GM10248 (cell line): ENCODE measurements at regions not wholly inside any gene's neighbourhood (a gene's known extent, or its start where the extent isn't known, plus 50 kb on each side); places are given as distances from the start of the nearest gene placed in this dataset.

Experiments used
- CTCF ChIA-PET: fragments of 300-600 bp; sonication (Branson Sonifier 250); formaldehyde crosslinking; extraction: SDS; loops from one replicate; lab custom pipeline; 2021; ENCODE audit warnings: antibody characterized with exemption; lab: Yijun Ruan, JAX
- POLR2A ChIA-PET: fragments of 350-650 bp; sonication (Branson Sonifier 250); formaldehyde crosslinking; extraction: SDS; loops from one replicate; lab custom pipeline; 2020; ENCODE audit warnings: antibody characterized with exemption; lab: Yijun Ruan, JAX
- DNase-seq: peaks from one replicate; pipeline ENCODE4 v3.0.0; 2012; ENCODE audit errors: extremely low spot score
- TF ChIP-seq, protein P1 (sequence below): IDR thresholded peaks from 2 replicates; pipeline ENCODE4 v1.5.1; 2012; ENCODE audit warnings: mild to moderate bottlenecking, low read depth; ENCODE audit errors: extremely low read depth, missing control alignments, control extremely low read depth

DNA sequence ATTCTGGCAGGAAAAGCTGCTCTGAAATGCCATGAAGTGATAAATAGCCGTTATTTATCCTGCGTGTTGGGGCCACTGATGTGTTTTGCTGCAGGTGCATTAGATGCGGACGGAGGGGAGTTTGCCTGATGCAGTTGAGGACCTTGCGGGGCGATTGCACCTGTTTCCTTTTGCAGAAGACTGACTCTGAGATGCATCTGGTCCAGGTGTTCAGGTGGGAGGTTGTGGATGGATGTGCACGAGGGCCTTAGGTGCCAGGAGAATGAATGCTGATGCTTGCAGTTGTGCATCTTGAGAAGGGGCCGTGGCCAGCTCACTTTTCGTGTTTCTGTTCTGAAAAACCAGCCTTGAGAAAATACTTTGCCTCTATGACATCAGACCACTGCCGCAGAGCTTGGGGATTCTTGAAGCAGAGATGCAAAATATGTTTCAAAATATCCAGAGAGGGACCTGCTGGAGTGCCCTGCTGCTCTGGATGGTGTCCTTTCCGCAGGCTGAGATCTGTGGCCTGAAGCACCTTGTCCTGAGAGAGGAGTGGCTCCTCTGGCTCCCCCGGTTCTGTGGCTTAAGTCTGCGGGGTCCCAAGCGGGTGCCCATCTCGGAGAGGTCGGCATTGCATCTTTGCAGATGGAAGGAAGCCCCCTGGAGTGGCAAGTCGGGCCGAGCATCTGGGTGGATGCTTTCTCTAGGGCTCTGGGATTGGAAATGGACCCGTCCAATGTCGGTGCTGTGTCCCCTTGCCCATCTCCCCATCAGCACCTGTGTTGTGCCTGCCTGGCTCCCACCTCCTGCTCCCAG, 1031.1 kb downstream of the TBC1D22A start:
- POLR2A ChIA-PET: no interaction called here

DNA sequence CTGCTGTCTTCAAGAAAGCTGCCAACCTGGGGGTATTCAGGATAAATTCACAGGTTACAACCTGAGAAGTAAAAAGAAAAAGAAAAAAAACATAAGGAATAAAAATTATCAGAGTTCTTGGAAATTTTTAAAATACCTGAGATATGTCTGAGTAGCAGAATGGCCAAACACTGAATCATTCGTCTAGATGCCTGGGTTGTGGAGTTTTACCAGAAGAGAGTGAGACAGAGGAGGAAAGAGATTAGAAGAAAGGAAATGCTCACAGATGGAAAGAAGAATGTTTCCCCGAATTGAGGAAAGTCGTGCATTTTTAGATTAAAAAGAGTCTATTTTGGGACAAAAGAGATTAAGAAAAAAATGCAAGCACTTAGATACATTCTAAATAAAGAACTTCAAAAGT, 1026.7 kb downstream of the TBC1D22A start:
- POLR2A ChIA-PET: no interaction called here
- CTCF ChIA-PET: no interaction called here
- DNase-seq: no peak
- TF ChIP-seq, protein P1, sequence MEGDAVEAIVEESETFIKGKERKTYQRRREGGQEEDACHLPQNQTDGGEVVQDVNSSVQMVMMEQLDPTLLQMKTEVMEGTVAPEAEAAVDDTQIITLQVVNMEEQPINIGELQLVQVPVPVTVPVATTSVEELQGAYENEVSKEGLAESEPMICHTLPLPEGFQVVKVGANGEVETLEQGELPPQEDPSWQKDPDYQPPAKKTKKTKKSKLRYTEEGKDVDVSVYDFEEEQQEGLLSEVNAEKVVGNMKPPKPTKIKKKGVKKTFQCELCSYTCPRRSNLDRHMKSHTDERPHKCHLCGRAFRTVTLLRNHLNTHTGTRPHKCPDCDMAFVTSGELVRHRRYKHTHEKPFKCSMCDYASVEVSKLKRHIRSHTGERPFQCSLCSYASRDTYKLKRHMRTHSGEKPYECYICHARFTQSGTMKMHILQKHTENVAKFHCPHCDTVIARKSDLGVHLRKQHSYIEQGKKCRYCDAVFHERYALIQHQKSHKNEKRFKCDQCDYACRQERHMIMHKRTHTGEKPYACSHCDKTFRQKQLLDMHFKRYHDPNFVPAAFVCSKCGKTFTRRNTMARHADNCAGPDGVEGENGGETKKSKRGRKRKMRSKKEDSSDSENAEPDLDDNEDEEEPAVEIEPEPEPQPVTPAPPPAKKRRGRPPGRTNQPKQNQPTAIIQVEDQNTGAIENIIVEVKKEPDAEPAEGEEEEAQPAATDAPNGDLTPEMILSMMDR: no peak

More for the DNA sequence above, 1031.1 kb downstream of the TBC1D22A start:
- CTCF ChIA-PET: no interaction called here
- DNase-seq: no peak
- TF ChIP-seq, protein P1: no peak

DNA sequence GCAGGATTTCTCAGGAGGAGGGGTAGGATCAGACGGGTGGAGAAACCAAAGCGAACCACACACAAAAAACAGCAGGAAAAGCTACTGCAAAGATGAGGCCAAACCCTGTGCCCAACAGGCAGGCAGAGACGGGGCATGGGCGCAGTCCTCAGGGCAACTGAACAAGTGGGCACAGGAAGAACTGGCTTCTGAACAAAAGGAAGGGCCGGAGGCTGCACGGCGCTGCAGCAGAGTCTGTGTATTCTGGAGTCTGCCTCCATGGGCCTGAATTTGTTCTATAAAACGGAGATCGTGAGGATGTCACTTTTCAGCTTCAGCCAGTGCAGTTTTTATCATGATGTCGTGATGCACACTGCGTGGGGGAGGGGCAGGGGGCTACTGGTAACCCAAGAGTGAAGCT, 1026.0 kb downstream of the TBC1D22A start:
- no peak for DNase-seq
- TF ChIP-seq, protein P1: no peak
- CTCF ChIA-PET: no interaction called here
- POLR2A ChIA-PET: no interaction called here

DNA sequence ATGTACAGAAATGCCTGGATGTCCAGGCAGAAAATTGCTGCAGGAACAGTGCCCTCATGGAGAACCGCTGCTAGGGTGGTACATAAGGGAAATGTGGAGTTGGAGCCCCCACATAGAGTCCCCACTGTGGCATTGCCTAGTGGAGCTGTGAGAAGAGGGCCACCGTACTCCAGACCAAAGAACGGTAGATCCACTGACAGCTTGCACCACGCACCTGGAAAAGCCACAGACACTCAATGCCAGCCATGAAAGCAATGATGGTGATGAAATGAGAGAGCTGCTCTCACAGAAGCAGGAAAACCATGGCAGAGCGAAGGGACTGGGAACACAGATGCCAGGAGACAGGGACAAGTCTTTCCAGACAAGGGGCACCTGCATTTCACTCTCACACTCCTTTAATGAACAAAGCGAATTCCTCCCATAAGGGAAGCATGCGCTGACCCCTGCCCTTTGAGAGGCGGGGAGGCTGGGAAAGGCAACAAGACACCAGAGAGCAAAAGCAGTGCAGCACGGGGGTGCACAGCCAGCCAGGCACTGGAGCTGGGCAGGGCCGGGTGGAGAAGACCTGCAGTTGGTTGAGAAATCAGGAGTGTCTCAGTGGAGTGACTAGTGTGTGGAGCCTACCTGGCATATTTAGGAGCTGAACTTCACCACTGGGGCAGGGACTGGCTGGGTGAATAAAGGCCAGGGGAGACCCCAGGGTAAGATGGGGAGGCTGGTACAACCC, 1025.2 kb downstream of the TBC1D22A start:
- TF ChIP-seq, protein P1: no peak
- POLR2A ChIA-PET: no interaction called here

DNA sequence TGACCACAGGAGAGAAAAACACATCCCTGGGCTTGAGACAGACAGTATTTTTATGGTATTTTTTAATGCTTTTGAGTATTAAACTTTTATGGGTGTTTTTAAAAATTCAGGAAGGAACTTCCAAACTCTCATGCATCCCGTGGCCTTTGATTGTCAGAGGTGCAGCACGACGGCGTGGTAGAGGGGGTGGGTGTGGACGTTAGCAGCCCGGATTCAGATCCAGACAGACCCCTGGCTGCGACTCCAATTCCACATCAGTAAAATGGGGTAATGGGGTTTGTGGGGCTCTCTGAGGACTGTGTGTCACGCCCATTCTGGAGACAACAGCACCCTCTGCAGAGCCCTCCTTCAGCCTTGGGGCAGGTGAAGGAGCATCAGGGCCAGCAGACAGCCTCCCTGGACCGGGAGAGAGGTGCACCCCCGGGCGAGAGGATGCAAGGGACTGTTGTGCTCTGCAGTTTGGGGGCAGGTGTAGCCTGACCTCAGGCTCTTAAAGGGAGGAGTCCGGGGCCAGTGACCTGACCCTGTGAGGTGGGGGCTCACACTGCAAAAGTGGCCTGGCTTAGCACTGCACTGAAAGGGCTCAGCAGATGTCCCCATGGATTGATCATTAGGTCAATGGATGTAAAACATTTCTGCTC, 1024.3 kb downstream of the TBC1D22A start:
- ChIA-PET CTCF (no interaction called here), POLR2A (no interaction called here)
- TF ChIP-seq, protein P1: no peak
- DNase-seq: no peak

More for the DNA sequence above, 1025.2 kb downstream of the TBC1D22A start:
- no peak for DNase-seq
- CTCF ChIA-PET: no interaction called here

DNA sequence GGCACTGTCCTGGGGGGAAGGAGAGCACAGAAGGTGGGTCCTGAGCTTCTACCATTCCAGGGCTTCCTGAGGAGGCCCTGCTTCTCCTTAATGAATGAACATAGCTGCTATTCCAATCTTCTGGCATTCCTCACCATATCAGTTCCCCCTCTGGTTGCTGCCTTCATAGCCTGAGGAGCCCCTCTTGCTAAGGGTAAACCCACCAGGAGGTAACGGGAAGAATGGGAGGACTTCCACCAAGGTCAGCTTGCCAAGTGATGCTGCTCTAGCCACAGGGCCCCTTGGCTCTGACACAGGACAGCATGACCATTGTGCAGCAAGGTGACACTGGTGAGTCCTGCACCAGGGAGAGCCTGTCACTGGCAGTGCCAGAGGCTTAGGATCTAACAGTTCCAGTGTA, 1022.5 kb downstream of the TBC1D22A start:
- POLR2A ChIA-PET: no interaction called here
- TF ChIP-seq, protein P1: no peak
- DNase-seq: no peak
- CTCF ChIA-PET: no interaction called here
